Neural cell (in vitro differentiated cells): ENCODE measurements at regions not wholly inside any gene's neighbourhood (a gene's known extent, or its start where the extent isn't known, plus 50 kb on each side); places are given as distances from the start of the nearest gene placed in this dataset.
A peak's percentile ranks its signal among the peaks of the same experiment; 100 is the strongest.

Experiments
- H2AFZ ChIP-seq: fragments of 200-600, 300-800 bp; sonication (generic), shearing (Covaris generic); 2 replicates; pipeline ENCODE4 v1.6.0; 2014; ENCODE audit warnings: low read depth, mild to moderate bottlenecking, antibody characterized with exemption, low read length, moderate library complexity
- H3F3A ChIP-seq: fragments of 200-600 bp; shearing (Covaris generic); 2 replicates; pipeline ENCODE4 v1.6.1; 2016; ENCODE audit warnings: mild to moderate bottlenecking, moderate library complexity, mixed read lengths, antibody characterized with exemption, low read length; ENCODE audit not compliant: insufficient read depth, poor library complexity, severe bottlenecking
- H3K27ac ChIP-seq: fragments of 200-600, 300-800 bp; sonication (generic), shearing (Covaris generic); 2 replicates; pipeline ENCODE4 v1.5.1; 2014; ENCODE audit warnings: mild to moderate bottlenecking, low read length, moderate library complexity
- H3K27me3 ChIP-seq: fragments of 300-800, 200-600 bp; sonication (generic), shearing (Covaris generic); 2 replicates; pipeline ENCODE4 v1.6.0; 2014; ENCODE audit warnings: mild to moderate bottlenecking, low read depth, low read length, moderate library complexity; ENCODE audit not compliant: insufficient read depth
- H3K36me3 ChIP-seq: fragments of 300-800, 200-600 bp; sonication (generic), shearing (Covaris generic); 2 replicates; pipeline ENCODE4 v1.5.1; 2014; ENCODE audit warnings: mild to moderate bottlenecking, antibody characterized with exemption, low read length, moderate library complexity; ENCODE audit not compliant: insufficient read depth
- H3K4me2 ChIP-seq: fragments of 300-800, 200-600 bp; sonication (generic), shearing (Covaris generic); 2 replicates; pipeline ENCODE4 v1.6.0; 2014; ENCODE audit warnings: mild to moderate bottlenecking, low read length
- H3K4me3 ChIP-seq: fragments of 300-800, 200-600 bp; sonication (generic), shearing (Covaris generic); 2 replicates; pipeline ENCODE4 v1.5.1; 2014; ENCODE audit warnings: mild to moderate bottlenecking, low read length, moderate library complexity
- H3K79me2 ChIP-seq: fragments of 200-600 bp; shearing (Covaris generic); replicated peaks from 2 replicates; pipeline ENCODE4 v1.6.0; 2014; ENCODE audit warnings: mild to moderate bottlenecking, low read length, moderate library complexity; ENCODE audit not compliant: insufficient read depth
- H3K9ac ChIP-seq: fragments of 300-800, 200-600 bp; sonication (generic), shearing (Covaris generic); 2 replicates; pipeline ENCODE4 v1.6.1; 2016; ENCODE audit warnings: mild to moderate bottlenecking, low read length, mixed read lengths
- H3K9me2 ChIP-seq: fragments of 200-600 bp; shearing (Covaris generic); 2 replicates; pipeline ENCODE4 v1.6.1; 2016; ENCODE audit warnings: mild to moderate bottlenecking, low read length, mixed read lengths; ENCODE audit not compliant: insufficient read depth
- H3K9me3 ChIP-seq: fragments of 200-600, 300-800 bp; sonication (generic), shearing (Covaris generic); 2 replicates; pipeline ENCODE4 v1.6.1; 2016; ENCODE audit warnings: mild to moderate bottlenecking, mixed run types, low read length, moderate library complexity, mixed read lengths
- H4K20me1 ChIP-seq: fragments of 200-600 bp; shearing (Covaris generic); 2 replicates; pipeline ENCODE4 v1.6.1; 2016; ENCODE audit warnings: mild to moderate bottlenecking, mixed run types; ENCODE audit not compliant: insufficient read depth
- EP300 ChIP-seq: fragments of 450-650 bp; conservative IDR thresholded peaks from 2 replicates; pipeline ENCODE4 v1.6.1; 2014; ENCODE audit warnings: antibody characterized with exemption, mild to moderate bottlenecking, moderate library complexity; ENCODE audit not compliant: poor library complexity, severe bottlenecking
- EZH2 ChIP-seq: fragments of 200-600, 300-800 bp; shearing (Covaris generic), sonication (generic); IDR thresholded peaks from 2 replicates; pipeline ENCODE4 v1.6.1; 2014; ENCODE audit warnings: antibody characterized with exemption, low read length, borderline replicate concordance, mild to moderate bottlenecking; ENCODE audit not compliant: insufficient read depth, poor library complexity, severe bottlenecking
- MXI1 ChIP-seq: fragments of 450-650 bp; conservative IDR thresholded peaks from 2 replicates; pipeline ENCODE4 v1.6.1; 2014; ENCODE audit warnings: antibody characterized with exemption, mild to moderate bottlenecking; ENCODE audit not compliant: poor library complexity, severe bottlenecking
- POLR2AphosphoS5 ChIP-seq: IDR thresholded peaks from 2 replicates; pipeline ENCODE4 v1.6.1; 2012
- RAD21 ChIP-seq: fragments of 450-650 bp; conservative IDR thresholded peaks from 2 replicates; pipeline ENCODE4 v1.6.1; 2014; ENCODE audit warnings: antibody characterized with exemption, mild to moderate bottlenecking, moderate library complexity
- SMC3 ChIP-seq: fragments of 450-650 bp; conservative IDR thresholded peaks from 2 replicates; pipeline ENCODE4 v1.6.1; 2014; ENCODE audit warnings: antibody characterized with exemption, mild to moderate bottlenecking, moderate library complexity; ENCODE audit not compliant: poor library complexity
- TAF1 ChIP-seq: IDR thresholded peaks from 2 replicates; pipeline ENCODE4 v1.6.1; 2012; ENCODE audit warnings: low read depth
- TF ChIP-seq, protein P1 (sequence below): fragments of 450-650 bp; IDR thresholded peaks from 2 replicates; pipeline ENCODE4 v1.5.1; 2014; ENCODE audit warnings: antibody characterized with exemption, mild to moderate bottlenecking, moderate library complexity; ENCODE audit not compliant: poor library complexity, severe bottlenecking
- TF ChIP-seq, protein P2 (sequence below): IDR thresholded peaks from 2 replicates; pipeline ENCODE4 v1.6.1; 2012; ENCODE audit warnings: borderline replicate concordance

DNA sequence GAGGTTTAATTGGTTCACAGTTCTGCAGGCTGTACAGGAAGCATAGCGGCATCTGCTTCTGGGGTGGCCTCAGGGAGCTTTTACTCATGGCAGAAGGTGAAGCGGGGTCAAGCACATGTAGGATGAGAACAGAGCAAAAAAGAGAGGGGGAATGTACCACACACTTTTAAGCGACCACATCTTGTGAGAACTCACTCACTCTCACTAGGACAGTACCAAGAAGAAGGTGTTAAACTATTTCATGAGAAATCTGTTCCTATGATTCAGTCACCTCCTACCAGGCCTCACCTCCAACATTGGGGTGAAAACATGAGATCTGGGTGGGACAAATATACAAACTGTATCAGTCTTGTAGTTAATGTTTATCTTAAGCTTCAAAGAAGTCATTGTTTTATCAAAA, 174.7 kb downstream of the GNAI1 start:
- no peaks in the 10 kb centered on the region for H3K9me2 ChIP-seq
- H3K27ac ChIP-seq = no peak overlapping the region
- H3K27me3 ChIP-seq = no peaks in the 10 kb centered on the region
- no peaks in the 10 kb centered on the region for H3K36me3 ChIP-seq
- TF ChIP-seq MXI1 (no peak), EP300 (no peak), TAF1 (no peak), POLR2AphosphoS5 (no peak)
- TF ChIP-seq, protein P1, sequence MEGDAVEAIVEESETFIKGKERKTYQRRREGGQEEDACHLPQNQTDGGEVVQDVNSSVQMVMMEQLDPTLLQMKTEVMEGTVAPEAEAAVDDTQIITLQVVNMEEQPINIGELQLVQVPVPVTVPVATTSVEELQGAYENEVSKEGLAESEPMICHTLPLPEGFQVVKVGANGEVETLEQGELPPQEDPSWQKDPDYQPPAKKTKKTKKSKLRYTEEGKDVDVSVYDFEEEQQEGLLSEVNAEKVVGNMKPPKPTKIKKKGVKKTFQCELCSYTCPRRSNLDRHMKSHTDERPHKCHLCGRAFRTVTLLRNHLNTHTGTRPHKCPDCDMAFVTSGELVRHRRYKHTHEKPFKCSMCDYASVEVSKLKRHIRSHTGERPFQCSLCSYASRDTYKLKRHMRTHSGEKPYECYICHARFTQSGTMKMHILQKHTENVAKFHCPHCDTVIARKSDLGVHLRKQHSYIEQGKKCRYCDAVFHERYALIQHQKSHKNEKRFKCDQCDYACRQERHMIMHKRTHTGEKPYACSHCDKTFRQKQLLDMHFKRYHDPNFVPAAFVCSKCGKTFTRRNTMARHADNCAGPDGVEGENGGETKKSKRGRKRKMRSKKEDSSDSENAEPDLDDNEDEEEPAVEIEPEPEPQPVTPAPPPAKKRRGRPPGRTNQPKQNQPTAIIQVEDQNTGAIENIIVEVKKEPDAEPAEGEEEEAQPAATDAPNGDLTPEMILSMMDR = no peak
- no peak overlapping the region for H2AFZ ChIP-seq
- H3K9me3 ChIP-seq = no peaks in the 10 kb centered on the region
- no peak overlapping the region for H3K4me2 ChIP-seq
- H3K79me2 ChIP-seq = no peaks in the 10 kb centered on the region
- no peak overlapping the region for H3K4me3 ChIP-seq
- no peak overlapping the region for H3K9ac ChIP-seq
- H3F3A ChIP-seq = no peaks in the 10 kb centered on the region
- H4K20me1 ChIP-seq = no peaks in the 10 kb centered on the region

DNA sequence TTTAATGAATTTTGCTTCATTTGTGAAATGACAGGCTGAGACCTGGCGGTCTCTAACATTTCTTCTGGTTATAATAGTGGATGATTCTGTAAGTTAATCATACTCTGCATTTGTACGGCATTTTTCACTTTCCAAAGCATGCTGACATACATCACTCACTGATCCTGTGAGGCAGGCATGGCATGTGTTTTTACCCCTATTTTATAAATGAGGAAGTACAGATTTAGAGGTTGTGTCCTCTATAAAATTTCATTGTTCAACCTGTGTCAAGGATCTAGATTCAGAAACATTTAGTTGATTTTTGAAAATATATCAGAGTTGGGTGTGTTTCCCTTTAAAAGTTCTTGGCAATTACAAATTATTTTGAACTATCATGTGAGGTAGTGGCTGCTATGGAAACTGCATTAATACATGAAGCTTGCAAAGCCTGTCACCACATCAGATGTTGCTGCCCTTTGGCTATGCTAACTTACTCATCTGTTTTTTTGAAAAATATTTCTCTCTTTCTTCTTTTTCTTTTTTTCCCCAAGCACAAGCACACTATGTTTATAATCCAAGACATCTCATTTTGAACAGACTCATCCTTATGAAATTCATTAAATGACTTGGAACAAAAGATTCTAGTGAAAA, 172.7 kb downstream of the GNAI1 start:
- Histone ChIP-seq H3K27me3 (no peaks in the 10 kb centered on the region), H2AFZ (no peak overlapping the region), H3K4me3 (peak overlapping the region; percentile 32), H3K9me2 (no peaks in the 10 kb centered on the region), H4K20me1 (no peaks in the 10 kb centered on the region), H3K27ac (peak overlapping the region; percentile 55), H3K36me3 (no peaks in the 10 kb centered on the region), H3K79me2 (no peaks in the 10 kb centered on the region), H3K4me2 (peak overlapping the region; percentile 81), H3K9ac (peak overlapping the region; percentile 21), H3F3A (no peaks in the 10 kb centered on the region), H3K9me3 (no peaks in the 10 kb centered on the region)
- TF ChIP-seq TAF1 (no peak), MXI1 (peak; percentile 64), EP300 (peak; percentile 76), SMC3 (no peak), RAD21 (no peak), EZH2 (no peak), POLR2AphosphoS5 (peak; percentile 15)
- TF ChIP-seq, protein P1 = no peak
- TF ChIP-seq, protein P2, sequence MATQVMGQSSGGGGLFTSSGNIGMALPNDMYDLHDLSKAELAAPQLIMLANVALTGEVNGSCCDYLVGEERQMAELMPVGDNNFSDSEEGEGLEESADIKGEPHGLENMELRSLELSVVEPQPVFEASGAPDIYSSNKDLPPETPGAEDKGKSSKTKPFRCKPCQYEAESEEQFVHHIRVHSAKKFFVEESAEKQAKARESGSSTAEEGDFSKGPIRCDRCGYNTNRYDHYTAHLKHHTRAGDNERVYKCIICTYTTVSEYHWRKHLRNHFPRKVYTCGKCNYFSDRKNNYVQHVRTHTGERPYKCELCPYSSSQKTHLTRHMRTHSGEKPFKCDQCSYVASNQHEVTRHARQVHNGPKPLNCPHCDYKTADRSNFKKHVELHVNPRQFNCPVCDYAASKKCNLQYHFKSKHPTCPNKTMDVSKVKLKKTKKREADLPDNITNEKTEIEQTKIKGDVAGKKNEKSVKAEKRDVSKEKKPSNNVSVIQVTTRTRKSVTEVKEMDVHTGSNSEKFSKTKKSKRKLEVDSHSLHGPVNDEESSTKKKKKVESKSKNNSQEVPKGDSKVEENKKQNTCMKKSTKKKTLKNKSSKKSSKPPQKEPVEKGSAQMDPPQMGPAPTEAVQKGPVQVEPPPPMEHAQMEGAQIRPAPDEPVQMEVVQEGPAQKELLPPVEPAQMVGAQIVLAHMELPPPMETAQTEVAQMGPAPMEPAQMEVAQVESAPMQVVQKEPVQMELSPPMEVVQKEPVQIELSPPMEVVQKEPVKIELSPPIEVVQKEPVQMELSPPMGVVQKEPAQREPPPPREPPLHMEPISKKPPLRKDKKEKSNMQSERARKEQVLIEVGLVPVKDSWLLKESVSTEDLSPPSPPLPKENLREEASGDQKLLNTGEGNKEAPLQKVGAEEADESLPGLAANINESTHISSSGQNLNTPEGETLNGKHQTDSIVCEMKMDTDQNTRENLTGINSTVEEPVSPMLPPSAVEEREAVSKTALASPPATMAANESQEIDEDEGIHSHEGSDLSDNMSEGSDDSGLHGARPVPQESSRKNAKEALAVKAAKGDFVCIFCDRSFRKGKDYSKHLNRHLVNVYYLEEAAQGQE = peak; percentile 16
